ENCODE measurements at regions not wholly inside any gene's neighbourhood (a gene's known extent, or its start where the extent isn't known, plus 50 kb on each side); places are given as distances from the start of the nearest gene placed in this dataset.

DNA sequence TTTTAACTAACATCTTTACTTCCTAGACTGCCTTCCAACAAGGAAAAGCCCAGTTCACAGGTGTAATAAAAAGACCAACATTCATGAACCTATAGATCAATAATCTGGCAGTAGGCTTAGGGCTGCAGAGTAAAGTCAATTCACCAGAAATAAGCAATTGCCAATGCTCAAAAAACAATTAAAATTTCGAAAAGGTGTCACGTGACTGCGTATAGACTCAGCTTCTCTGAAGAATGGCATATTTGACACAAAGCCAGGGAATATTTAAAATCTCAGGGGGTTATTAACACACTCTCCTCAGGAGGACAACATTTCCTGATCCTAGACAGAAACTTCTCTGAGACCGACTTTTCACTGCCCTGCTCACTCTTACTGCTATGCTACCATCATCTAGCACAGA is 245.2 kb upstream of the LRATD1 start:
- H3K27me3 ChIP-seq (ENCODE audit: insufficient read depth, poor library complexity, severe bottlenecking) = no peaks in the 10 kb centered on the region
- H3K36me3 ChIP-seq (ENCODE audit: low read depth) = no peaks in the 10 kb centered on the region
- H3K4me1 ChIP-seq (ENCODE audit: insufficient read depth, poor library complexity, severe bottlenecking) = no peaks in the 10 kb centered on the region
- TF ChIP-seq, protein P1, sequence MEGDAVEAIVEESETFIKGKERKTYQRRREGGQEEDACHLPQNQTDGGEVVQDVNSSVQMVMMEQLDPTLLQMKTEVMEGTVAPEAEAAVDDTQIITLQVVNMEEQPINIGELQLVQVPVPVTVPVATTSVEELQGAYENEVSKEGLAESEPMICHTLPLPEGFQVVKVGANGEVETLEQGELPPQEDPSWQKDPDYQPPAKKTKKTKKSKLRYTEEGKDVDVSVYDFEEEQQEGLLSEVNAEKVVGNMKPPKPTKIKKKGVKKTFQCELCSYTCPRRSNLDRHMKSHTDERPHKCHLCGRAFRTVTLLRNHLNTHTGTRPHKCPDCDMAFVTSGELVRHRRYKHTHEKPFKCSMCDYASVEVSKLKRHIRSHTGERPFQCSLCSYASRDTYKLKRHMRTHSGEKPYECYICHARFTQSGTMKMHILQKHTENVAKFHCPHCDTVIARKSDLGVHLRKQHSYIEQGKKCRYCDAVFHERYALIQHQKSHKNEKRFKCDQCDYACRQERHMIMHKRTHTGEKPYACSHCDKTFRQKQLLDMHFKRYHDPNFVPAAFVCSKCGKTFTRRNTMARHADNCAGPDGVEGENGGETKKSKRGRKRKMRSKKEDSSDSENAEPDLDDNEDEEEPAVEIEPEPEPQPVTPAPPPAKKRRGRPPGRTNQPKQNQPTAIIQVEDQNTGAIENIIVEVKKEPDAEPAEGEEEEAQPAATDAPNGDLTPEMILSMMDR (IDR thresholded peaks at IDR 0.05; ENCODE audit: poor library complexity, severe bottlenecking) = no peak
- no peak for ATAC-seq (ENCODE audit: low read depth)
- no peak overlapping the region for H3K27ac ChIP-seq (ENCODE audit: poor library complexity, severe bottlenecking)
- DNase-seq (ENCODE audit: low spot score) = no peak
- no peaks in the 10 kb centered on the region for H3K9me3 ChIP-seq (ENCODE audit: severe bottlenecking)
- no peak overlapping the region for H3K4me3 ChIP-seq (ENCODE audit: severe bottlenecking)

DNA sequence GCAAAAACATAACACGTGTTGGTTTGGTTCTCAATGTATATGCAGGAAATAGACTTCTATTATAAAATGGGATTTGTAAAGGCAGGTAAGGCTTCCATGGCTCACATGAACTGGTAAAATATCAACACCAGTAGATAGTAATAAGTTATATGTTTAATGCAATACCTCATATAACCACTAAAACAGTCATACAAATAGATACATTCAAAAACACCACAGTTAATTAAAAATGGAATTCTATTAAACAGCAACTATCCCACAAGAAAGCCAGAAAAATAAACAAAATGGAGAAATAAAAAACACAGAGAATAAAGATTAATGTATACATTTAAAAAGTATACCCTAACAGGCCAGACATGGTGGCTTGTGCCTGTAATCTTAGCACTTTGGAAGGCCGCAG is 243.8 kb upstream of the LRATD1 start:
- H3K27me3 ChIP-seq (ENCODE audit: insufficient read depth, poor library complexity, severe bottlenecking) = no peaks in the 10 kb centered on the region
- TF ChIP-seq, protein P1 (IDR thresholded peaks at IDR 0.05; ENCODE audit: poor library complexity, severe bottlenecking) = no peak
- H3K36me3 ChIP-seq (ENCODE audit: low read depth) = no peaks in the 10 kb centered on the region
- ATAC-seq (ENCODE audit: low read depth) (no peak), DNase-seq (ENCODE audit: low spot score) (no peak)
- no peak overlapping the region for H3K27ac ChIP-seq (ENCODE audit: poor library complexity, severe bottlenecking)
- no peaks in the 10 kb centered on the region for H3K9me3 ChIP-seq (ENCODE audit: severe bottlenecking)
- H3K4me3 ChIP-seq (ENCODE audit: severe bottlenecking) = no peak overlapping the region
- H3K4me1 ChIP-seq (ENCODE audit: insufficient read depth, poor library complexity, severe bottlenecking) = no peaks in the 10 kb centered on the region

DNA sequence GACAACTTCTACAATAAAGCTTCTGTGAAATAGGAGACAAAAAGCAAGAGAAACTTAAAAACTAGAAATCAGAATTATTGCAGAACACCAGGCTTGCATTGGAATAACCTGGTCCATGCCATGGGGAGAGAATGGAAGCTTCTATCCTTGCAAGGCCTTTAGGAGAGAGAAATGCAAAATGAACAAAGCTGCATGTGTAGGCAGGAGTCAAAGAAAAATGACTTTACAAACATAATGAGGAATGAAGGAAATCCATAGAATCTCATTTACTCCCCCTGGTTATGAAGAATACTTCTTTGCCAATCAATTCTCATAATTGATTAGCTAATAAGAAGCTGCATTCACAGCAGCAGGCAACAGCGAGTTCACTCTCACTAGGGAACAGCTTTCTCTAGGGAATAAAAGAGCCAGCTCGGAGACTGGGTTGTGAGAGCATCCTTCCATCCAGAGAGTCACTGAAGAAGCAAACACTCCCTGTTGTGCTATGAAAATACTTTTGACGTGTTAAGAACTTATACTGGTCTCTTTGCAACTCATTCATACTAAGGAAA is 235.9 kb upstream of the LRATD1 start:
- Histone ChIP-seq H3K27me3 (ENCODE audit: insufficient read depth, poor library complexity, severe bottlenecking) (no peaks in the 10 kb centered on the region), H3K27ac (ENCODE audit: poor library complexity, severe bottlenecking) (no peak overlapping the region), H3K9me3 (ENCODE audit: severe bottlenecking) (no peaks in the 10 kb centered on the region), H3K4me3 (ENCODE audit: severe bottlenecking) (no peak overlapping the region), H3K36me3 (ENCODE audit: low read depth) (no peaks in the 10 kb centered on the region), H3K4me1 (ENCODE audit: insufficient read depth, poor library complexity, severe bottlenecking) (no peaks in the 10 kb centered on the region)
- no peak for DNase-seq (ENCODE audit: low spot score)
- TF ChIP-seq, protein P1 (IDR thresholded peaks at IDR 0.05; ENCODE audit: poor library complexity, severe bottlenecking) = no peak
- ATAC-seq (ENCODE audit: low read depth) = no peak

DNA sequence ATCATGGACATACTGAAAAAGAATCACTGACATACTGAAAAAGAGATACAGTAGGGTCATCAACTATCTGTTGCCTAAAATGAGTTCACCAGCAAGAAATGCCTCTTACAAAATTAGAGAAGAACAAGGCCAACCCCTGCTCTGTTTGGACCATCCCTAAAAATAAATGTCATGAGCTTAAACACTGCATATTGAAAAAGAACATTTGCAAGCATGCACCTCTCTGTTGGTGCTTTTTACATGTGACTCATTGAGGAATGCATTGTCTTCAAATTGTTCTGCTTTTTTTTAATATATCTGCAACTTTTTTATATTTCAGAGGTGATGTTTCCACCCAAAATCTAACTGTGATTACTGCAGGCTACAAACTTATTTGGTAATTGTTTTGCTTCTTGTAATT is 233.9 kb upstream of the LRATD1 start:
- TF ChIP-seq, protein P1 (IDR thresholded peaks at IDR 0.05; ENCODE audit: poor library complexity, severe bottlenecking) = no peak
- ATAC-seq (ENCODE audit: low read depth) (no peak), DNase-seq (ENCODE audit: low spot score) (no peak)
- Histone ChIP-seq H3K4me1 (ENCODE audit: insufficient read depth, poor library complexity, severe bottlenecking) (no peaks in the 10 kb centered on the region), H3K36me3 (ENCODE audit: low read depth) (no peaks in the 10 kb centered on the region), H3K9me3 (ENCODE audit: severe bottlenecking) (no peaks in the 10 kb centered on the region), H3K4me3 (ENCODE audit: severe bottlenecking) (no peak overlapping the region), H3K27ac (ENCODE audit: poor library complexity, severe bottlenecking) (no peak overlapping the region), H3K27me3 (ENCODE audit: insufficient read depth, poor library complexity, severe bottlenecking) (no peaks in the 10 kb centered on the region)

DNA sequence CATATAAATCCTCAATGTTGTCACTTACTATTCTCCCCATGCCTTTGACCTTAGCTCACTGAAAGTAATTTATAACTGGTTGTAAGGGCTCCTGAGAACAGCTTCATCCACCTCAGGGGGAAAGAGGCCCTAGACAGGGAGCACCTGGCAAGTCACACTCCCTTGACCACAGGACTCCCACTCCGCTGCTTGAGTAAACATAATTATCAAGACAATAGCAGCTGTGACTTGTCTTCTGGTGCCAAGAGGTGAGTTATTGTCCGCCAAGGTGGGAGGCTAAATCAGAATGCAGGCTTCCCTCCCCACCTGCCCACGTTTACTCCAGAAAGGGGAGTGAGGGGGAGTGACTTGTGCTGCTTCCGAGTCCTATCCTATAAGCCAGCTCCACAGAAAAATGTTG is 230.6 kb upstream of the LRATD1 start:
- H3K4me3 ChIP-seq (ENCODE audit: severe bottlenecking) = no peak overlapping the region
- no peak for ATAC-seq (ENCODE audit: low read depth)
- no peak overlapping the region for H3K27ac ChIP-seq (ENCODE audit: poor library complexity, severe bottlenecking)
- TF ChIP-seq, protein P1 (IDR thresholded peaks at IDR 0.05; ENCODE audit: poor library complexity, severe bottlenecking) = no peak
- no peaks in the 10 kb centered on the region for H3K36me3 ChIP-seq (ENCODE audit: low read depth)
- DNase-seq (ENCODE audit: low spot score) = no peak
- H3K27me3 ChIP-seq (ENCODE audit: insufficient read depth, poor library complexity, severe bottlenecking) = no peaks in the 10 kb centered on the region
- no peaks in the 10 kb centered on the region for H3K4me1 ChIP-seq (ENCODE audit: insufficient read depth, poor library complexity, severe bottlenecking)
- H3K9me3 ChIP-seq (ENCODE audit: severe bottlenecking) = no peaks in the 10 kb centered on the region

Data from RWPE2 (cell line).